Forelimb muscle (tissue), 1 donor: ENCODE measurements at regions not wholly inside any gene's neighbourhood (a gene's known extent, or its start where the extent isn't known, plus 50 kb on each side); places are given as distances from the start of the nearest gene placed in this dataset.
A peak's percentile ranks its signal among the peaks of the same experiment; 100 is the strongest.
"Not testable (repeated sequence)": the region's sequence is repeated elsewhere in the genome, so short reads cannot be mapped to it uniquely, and the experiment has no call there.

Experiments
- DNase-seq: peaks from one replicate; pipeline ENCODE4 v3.0.0-alpha.2; 2013; ENCODE audit warnings: low read depth

- DNase-seq: not testable (repeated sequence)
Measured at GRCh38 chr11:100409267-100409666, 277.8 kb upstream of the ARHGAP42 start.

GRCh38 chr11:100419518-100419917 lies 267.6 kb upstream of the ARHGAP42 start:
- DNase-seq: no peak

- DNase-seq: no peak
Measured at GRCh38 chr11:100434821-100435641, 252.1 kb upstream of the ARHGAP42 start.

DNA sequence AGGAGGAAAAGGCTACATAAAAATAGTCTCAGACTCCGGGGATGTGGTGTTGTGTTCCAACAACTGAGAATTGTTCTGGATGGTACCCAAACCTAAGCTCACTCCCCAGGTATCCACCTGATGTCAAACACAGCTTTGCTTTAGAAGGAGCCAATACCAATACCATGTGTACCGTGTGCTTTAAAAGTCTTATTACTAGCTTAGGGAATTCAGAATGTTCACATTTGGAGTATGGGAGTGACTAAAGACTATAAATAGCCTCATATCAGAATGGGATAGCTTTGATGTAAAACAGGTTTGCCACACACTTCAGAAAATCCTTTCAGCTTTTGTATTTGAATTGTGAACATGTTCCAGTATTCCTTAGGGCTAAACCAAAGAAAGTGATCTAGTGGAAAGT lies 248.7 kb upstream of the ARHGAP42 start:
- no peak for DNase-seq

- no peak for DNase-seq
Measured at GRCh38 chr11:100441086-100441485, 246.0 kb upstream of the ARHGAP42 start.

- DNase-seq: no peak
Measured at GRCh38 chr11:100442017-100442416, 245.1 kb upstream of the ARHGAP42 start.

DNA sequence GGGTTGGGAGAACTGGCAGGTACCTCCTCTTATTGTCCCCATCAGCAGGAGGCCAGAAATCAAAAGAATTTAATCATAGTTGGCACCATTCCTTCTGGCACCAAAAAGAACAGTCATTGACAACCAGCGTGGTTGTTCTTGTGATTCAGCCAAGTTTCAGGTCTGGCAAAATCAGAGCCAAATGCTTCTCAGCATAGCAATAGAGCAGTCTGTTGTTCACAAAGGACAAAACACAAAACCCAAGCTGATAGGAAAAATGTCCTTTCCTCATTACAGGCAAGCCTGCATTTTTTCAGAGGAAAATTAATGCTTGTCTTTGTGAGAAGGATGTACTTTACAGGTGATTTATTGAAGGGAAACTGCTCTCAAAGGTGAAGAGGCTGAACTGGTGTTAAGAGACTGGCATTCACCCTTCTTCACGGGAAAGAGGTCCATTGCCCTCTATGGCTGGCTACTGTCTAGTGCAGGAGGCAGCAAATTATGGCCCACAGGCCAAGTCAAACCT lies 241.8 kb upstream of the ARHGAP42 start:
- DNase-seq: no peak

GRCh38 chr11:100451801-100452460 lies 235.2 kb upstream of the ARHGAP42 start:
- not testable (repeated sequence) for DNase-seq

DNA sequence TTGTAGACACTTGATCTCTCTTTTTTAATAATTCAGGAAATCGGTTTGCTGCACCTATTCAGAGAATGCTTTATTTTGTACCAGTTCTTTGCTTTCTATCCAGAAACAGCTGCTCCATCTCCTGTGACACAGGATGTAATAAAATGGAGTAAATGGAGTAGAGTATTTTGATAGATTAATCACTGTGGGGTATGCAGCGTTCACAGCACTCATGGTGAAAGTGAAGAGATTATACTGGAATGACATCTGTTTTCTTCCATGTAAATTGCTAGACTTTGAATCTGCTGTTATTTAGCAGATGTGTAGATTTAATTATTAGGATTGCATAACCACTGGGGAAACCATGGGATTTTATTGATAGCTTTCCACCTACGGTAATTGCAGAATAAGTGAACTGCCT lies 227.3 kb upstream of the ARHGAP42 start:
- DNase-seq: no peak

GRCh38 chr11:100460426-100460825 lies 226.7 kb upstream of the ARHGAP42 start:
- DNase-seq: no peak

DNA sequence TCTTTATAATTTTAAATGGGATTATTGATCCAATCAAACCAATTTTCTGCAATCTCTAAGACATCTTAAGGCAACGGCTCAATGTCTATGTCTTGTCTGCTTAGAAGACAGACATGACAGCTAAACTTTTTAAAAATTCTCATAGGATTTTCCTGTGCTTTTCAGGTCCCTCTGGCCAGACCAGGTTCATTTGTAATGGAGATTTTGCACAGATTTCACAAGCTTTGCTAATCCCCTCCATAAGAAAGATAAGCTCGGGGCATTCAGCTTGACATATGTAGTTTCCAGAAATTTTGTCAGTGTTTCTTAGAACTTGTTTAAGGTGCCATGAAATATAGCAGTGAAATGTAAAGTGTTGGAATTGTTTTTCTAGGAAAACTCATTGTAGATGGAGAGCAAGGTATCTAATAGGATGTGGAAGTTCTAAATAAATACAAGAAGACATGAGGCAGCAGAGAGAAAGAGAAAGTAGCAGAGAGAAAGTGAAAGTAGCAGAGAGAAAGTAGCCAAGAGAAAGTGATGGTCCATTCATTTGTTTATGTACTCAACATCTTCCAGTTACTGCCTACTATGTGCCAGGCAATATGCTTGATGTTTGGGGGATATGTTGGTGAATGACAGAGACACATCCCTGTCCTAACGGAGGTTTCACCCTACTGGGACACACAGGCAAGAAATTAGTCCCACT lies 219.1 kb upstream of the ARHGAP42 start:
- no peak for DNase-seq

DNA sequence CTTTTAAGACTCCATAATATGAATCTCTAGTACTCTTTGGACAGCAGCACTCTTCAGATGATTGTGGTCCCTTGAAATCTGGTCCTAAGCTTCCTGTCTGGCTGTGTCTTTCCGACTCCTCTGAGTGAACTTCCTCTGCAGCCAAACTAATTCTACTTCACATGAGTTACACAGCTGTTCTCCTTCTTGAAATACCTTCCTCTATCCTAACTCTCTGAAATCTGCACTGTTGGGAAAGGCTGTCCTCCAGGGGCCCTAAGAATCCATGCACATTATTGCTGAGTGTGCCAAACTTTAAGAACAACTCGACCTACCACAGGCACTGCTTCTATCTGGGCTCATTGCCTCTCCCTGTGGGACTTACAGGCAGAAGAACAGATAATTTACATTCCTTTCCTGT lies 217.3 kb upstream of the ARHGAP42 start:
- DNase-seq: peak; percentile 60

- DNase-seq: no peak
Measured at GRCh38 chr11:100472727-100473389, 214.2 kb upstream of the ARHGAP42 start.

DNA sequence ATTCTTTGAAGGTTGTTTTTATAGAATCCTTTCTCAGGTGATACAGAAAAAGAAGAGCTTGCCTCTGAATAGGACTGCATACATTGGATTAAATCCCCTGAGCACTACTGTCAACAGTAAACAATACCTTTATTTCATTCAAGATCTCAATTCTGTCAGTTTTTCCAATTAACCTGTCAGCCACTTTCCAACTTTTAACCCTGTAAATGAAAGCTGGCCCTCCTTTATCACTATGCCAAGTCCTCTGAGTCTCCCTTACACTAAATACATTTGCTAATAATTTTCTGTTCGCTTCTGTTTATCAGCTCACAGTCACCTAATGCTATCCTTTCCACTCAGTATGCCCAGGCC lies 213.7 kb upstream of the ARHGAP42 start:
- DNase-seq: no peak

GRCh38 chr11:100484948-100485347 lies 202.1 kb upstream of the ARHGAP42 start:
- DNase-seq: no peak

DNA sequence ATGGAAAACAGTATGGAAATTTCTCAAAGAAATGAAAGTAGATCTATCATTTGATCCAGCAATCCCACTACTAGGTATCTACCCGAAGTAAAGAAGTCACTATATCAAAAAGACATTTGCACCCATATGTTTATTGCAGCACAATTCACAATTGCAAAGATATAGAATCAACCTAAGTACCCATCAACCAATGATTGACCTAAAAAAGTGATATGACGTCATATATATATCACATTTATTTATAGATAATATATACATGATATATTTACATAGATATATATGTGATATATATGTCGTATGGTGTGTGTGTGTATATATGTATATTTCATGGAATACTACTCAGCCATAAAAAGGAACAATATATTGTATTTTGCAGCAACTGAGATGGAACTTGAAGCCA lies 188.3 kb upstream of the ARHGAP42 start:
- no peak for DNase-seq

DNA sequence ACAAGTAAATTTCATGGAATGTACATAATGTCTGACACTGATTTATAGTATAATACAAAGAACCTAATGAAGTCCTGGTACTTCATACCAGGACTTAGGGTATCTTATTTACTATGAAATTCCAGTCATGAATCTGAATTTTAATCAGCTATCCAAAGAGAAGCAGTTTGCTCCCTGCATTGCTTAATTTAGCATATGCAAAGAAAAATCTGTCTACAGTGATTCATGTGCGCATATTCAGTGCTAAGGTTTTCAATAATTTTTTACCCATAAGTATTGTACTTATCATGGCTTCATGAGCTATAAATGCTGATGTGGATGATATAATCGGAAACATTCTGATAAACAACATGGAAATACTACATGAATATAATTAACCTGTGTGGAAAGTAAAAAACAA lies 185.6 kb upstream of the ARHGAP42 start:
- no peak for DNase-seq

DNA sequence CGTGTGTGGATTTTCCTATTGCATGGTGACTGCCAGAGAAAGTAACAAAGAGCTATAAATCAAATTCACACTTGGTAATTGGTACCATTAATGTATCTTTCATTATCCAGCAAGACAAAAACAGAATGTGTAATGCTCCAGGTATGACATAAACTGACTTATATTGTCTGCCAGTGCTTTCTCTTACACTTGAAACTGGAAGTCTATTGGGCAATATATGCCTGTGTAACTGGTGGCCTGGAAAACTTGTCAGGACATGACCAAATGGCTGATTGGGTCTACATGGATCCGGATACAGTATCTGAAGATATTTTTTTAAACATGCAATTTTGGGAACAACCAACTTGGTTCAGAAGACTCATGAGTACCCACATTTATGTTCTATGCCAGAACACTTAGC lies 174.6 kb upstream of the ARHGAP42 start:
- no peak for DNase-seq

DNA sequence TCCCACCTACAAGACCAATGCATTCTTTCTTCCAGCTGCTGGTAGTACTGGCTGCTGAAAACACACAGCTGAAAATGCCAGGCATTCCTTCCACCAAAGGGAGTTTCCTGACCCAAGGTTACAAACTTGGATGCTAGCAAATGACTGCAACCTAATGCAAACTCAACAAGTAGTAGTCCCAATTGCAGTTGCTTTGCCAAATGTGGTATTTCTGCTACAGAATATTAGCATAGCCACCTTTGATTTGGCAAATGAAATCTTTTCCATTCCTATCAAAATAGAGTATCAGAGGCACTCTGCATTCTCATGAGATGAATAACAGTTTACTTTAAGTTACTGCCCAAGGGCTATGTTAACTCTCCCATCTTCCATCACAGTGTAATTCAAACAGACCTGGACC lies 172.0 kb upstream of the ARHGAP42 start:
- DNase-seq: no peak

DNA sequence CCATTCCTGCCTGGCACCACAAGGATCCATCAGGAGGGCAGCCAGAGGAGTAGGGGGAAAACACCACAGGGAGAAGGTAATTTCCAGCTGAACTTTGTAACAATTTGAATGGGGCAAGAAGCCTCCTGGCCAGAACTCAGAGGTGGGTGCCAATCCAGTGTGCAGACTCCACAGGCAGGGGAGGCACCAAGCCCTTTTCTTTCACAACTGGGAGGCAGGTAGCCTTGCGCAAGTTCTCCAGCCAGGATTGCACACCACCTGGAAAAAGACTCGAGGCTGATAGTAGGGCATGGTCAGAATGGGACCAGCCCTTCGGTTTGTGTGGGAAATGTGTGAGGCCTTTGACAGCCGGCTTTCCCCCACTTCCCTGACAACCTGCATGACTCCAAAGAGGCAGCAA lies 161.9 kb upstream of the ARHGAP42 start:
- DNase-seq: no peak

DNA sequence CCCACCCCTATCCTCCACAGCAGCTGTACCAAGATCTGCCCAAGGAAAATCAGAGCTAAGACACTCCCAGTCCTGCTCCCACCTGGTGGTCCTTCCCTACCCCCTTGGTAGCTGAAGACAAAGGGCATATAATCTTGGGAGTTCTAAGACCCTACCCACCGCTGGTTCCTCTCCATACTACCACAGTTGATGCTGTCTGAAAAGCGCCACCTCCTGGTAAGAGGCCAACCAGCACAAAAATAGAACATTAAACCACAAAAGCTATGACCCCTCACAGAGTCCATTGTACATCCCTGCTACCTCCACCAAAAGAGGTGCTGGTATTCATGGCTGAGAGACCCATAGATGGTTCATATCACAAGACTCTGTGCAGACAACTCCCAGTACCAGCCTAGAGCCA lies 161.5 kb upstream of the ARHGAP42 start:
- DNase-seq: no peak

DNA sequence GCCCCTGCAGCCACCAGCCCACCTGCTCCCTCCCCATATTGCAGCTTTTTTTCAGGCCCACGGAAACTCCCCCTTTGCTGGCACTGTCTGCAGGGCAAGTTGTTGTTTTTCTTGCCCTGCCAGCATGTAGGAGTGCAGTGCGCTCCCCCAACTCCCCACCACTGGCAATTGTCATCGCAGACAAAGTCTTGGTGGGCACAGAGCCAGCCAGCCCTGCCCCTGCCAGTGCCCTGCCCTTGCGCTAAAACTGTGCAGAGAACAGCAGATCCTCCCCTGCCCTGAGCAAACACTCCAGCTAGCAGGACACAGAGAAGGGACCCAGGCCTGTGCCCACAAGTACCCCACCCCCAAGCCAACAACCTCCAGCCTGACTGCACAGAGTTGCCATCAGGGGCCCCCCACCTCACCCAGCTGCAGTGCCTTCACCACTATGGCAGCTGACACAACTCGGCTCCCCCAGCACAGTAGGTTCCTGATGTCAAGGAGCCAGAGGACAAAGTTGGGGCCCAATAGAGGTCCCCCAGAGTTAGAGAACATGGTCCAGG lies 158.1 kb upstream of the ARHGAP42 start:
- DNase-seq: no peak
